ENCODE measurements at regions not wholly inside any gene's neighbourhood (a gene's known extent, or its start where the extent isn't known, plus 50 kb on each side); places are given as distances from the start of the nearest gene placed in this dataset.

DNA sequence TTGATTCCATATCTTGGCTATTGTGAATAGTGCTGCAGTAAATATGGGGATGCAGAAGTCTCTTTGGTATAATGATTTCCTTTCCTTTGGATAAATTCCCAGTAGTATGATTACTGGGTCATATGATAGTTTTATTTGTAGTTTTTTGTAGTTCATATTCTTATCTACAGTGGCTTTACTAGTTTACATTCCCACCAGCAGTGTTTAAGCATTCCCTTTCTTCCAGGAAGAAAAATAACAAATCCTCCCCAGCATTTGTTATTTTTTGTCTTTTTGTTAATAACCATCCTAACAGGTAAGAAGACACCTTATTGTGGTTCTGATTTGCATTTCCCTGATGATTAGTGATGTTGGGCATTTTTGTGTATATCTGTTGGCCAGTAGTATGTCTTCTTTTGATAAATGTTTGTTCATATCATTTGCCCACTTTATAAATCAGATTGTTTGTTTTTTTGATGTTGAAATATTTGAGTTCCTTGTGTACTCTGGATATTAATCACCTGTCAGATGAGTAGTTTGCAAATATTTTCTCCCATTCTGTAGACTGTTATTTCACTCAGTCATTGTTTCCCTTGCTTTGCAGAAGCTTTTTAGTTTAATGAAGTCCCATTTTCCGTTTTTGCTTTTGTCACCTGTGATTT, 163.3 kb upstream of the THRB start:
- ChIA-PET SMC1A (ENCODE audit: uncharacterized antibody, unreplicated experiment) (no interaction called here), CTCF (no interaction called here), POLR2A (no interaction called here), RAD21 (ENCODE audit: unreplicated experiment) (no interaction called here)
- Histone ChIP-seq H2AFZ (ENCODE audit: control insufficient read depth, low read depth, low read length) (no peak overlapping the region), H3K9me3 (replicated peaks; ENCODE audit: control insufficient read depth, insufficient read depth, low read length) (no peaks in the 10 kb centered on the region), H3K36me3 (ENCODE audit: control insufficient read depth in 2 of 2, insufficient read depth in 2 of 2, low read length in 1 of 2) (no peaks in the 10 kb centered on the region), H3K4me1 (ENCODE audit: control insufficient read depth, insufficient read depth, low read length) (no peaks in the 10 kb centered on the region), H3K4me3 (no peak overlapping the region), H3K4me2 (ENCODE audit: control insufficient read depth, insufficient read depth) (no peak overlapping the region), H3K27me3 (replicated peaks in 1 of 2; ENCODE audit: control insufficient read depth in 2 of 2, insufficient read depth in 2 of 2, low read length in 1 of 2) (no peaks in the 10 kb centered on the region), H3K27ac (ENCODE audit: control insufficient read depth, insufficient read depth) (no peak overlapping the region), H3K9ac (ENCODE audit: control insufficient read depth, insufficient read depth, low read length) (no peak overlapping the region), H3K79me2 (ENCODE audit: control insufficient read depth, insufficient read depth, low read length) (no peaks in the 10 kb centered on the region), H4K20me1 (ENCODE audit: control insufficient read depth, insufficient read depth) (no peaks in the 10 kb centered on the region)
- FAIRE-seq (no peak), DNase-seq (ENCODE audit: low read depth, low spot score) (no peak), ATAC-seq (no peak)
- WGBS (ENCODE audit: insufficient coverage, insufficient replicate concordance, low lambda C conversion rate, missing lambda C conversion rate): 0% methylated on average over 1 of the region's 1 CpG
- intact Hi-C loops (cut with micrococcal nuclease; ENCODE audit: unreplicated experiment) (no loop called here), in situ Hi-C loops (cut with MboI) (no loop called here)
- TF ChIP-seq TARDBP (IDR thresholded peaks at IDR 0.05; ENCODE audit: borderline replicate concordance) (no peak), TCF3 (IDR thresholded peaks at IDR 0.05; ENCODE audit: borderline replicate concordance, insufficient read depth, low read depth, low read length) (no peak), EGR1 (IDR thresholded peaks at IDR 0.05; ENCODE audit: borderline replicate concordance in 1 of 2, low read depth in 2 of 2, low read length in 2 of 2) (no peak), TCF7 (IDR thresholded peaks at IDR 0.05; ENCODE audit: borderline replicate concordance) (no peak), MYB (IDR thresholded peaks at IDR 0.05; ENCODE audit: borderline replicate concordance, low read depth, low read length) (no peak), HDAC6 (IDR thresholded peaks at IDR 0.05; ENCODE audit: unreplicated experiment) (no peak), HCFC1 (IDR thresholded peaks at IDR 0.05; ENCODE audit: low read length) (no peak), GABPA (IDR thresholded peaks at IDR 0.05; ENCODE audit: low read depth) (no peak), NR2C2 (IDR thresholded peaks at IDR 0.05; ENCODE audit: borderline replicate concordance, control insufficient read depth, insufficient read length, low read depth) (no peak)
- TF ChIP-seq, protein P1, sequence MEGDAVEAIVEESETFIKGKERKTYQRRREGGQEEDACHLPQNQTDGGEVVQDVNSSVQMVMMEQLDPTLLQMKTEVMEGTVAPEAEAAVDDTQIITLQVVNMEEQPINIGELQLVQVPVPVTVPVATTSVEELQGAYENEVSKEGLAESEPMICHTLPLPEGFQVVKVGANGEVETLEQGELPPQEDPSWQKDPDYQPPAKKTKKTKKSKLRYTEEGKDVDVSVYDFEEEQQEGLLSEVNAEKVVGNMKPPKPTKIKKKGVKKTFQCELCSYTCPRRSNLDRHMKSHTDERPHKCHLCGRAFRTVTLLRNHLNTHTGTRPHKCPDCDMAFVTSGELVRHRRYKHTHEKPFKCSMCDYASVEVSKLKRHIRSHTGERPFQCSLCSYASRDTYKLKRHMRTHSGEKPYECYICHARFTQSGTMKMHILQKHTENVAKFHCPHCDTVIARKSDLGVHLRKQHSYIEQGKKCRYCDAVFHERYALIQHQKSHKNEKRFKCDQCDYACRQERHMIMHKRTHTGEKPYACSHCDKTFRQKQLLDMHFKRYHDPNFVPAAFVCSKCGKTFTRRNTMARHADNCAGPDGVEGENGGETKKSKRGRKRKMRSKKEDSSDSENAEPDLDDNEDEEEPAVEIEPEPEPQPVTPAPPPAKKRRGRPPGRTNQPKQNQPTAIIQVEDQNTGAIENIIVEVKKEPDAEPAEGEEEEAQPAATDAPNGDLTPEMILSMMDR (IDR thresholded peaks at IDR 0.05 in 2 of 3, conservative IDR thresholded peaks at IDR 0.05 in 1 of 3; ENCODE audit: control insufficient read depth in 2 of 3, extremely low read depth in 1 of 3, insufficient read depth in 1 of 3, low read depth in 3 of 3, low read length in 3 of 3): no peak
- TF ChIP-seq, protein P2, sequence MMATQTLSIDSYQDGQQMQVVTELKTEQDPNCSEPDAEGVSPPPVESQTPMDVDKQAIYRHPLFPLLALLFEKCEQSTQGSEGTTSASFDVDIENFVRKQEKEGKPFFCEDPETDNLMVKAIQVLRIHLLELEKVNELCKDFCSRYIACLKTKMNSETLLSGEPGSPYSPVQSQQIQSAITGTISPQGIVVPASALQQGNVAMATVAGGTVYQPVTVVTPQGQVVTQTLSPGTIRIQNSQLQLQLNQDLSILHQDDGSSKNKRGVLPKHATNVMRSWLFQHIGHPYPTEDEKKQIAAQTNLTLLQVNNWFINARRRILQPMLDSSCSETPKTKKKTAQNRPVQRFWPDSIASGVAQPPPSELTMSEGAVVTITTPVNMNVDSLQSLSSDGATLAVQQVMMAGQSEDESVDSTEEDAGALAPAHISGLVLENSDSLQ (IDR thresholded peaks at IDR 0.05): no peak
- TF ChIP-seq, protein P3, sequence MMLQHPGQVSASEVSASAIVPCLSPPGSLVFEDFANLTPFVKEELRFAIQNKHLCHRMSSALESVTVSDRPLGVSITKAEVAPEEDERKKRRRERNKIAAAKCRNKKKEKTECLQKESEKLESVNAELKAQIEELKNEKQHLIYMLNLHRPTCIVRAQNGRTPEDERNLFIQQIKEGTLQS (IDR thresholded peaks at IDR 0.05; ENCODE audit: borderline replicate concordance, extremely low read depth, low read depth, low read length): no peak
- TF ChIP-seq, protein P4, sequence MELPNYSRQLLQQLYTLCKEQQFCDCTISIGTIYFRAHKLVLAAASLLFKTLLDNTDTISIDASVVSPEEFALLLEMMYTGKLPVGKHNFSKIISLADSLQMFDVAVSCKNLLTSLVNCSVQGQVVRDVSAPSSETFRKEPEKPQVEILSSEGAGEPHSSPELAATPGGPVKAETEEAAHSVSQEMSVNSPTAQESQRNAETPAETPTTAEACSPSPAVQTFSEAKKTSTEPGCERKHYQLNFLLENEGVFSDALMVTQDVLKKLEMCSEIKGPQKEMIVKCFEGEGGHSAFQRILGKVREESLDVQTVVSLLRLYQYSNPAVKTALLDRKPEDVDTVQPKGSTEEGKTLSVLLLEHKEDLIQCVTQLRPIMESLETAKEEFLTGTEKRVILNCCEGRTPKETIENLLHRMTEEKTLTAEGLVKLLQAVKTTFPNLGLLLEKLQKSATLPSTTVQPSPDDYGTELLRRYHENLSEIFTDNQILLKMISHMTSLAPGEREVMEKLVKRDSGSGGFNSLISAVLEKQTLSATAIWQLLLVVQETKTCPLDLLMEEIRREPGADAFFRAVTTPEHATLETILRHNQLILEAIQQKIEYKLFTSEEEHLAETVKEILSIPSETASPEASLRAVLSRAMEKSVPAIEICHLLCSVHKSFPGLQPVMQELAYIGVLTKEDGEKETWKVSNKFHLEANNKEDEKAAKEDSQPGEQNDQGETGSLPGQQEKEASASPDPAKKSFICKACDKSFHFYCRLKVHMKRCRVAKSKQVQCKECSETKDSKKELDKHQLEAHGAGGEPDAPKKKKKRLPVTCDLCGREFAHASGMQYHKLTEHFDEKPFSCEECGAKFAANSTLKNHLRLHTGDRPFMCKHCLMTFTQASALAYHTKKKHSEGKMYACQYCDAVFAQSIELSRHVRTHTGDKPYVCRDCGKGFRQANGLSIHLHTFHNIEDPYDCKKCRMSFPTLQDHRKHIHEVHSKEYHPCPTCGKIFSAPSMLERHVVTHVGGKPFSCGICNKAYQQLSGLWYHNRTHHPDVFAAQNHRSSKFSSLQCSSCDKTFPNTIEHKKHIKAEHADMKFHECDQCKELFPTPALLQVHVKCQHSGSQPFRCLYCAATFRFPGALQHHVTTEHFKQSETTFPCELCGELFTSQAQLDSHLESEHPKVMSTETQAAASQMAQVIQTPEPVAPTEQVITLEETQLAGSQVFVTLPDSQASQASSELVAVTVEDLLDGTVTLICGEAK (IDR thresholded peaks at IDR 0.05; ENCODE audit: borderline replicate concordance): no peak
- no TSS peak for BruUV-seq (replicated peaks)

Data from GM12878 (cell line).